T-helper 1 cell treated with Interleukin-12 subunit alpha and Interleukin-12 subunit beta and Interleukin-4 antibody, amounts not matched to agents 30 μg/mL and 1 μg/mL, for 36 hours (primary cell): ENCODE measurements at regions not wholly inside any gene's neighbourhood (a gene's known extent, or its start where the extent isn't known, plus 50 kb on each side); places are given as distances from the start of the nearest gene placed in this dataset.
"Not testable (repeated sequence)": the region's sequence is repeated elsewhere in the genome, so short reads cannot be mapped to it uniquely, and the experiment has no call there.

ENCODE experiments used
- H3K27ac Mint-ChIP-seq: one replicate; pipeline ENCODE4 v1.8.0; 2021; ENCODE audit warnings: mild to moderate bottlenecking, mixed read lengths
- H3K27me3 Mint-ChIP-seq: one replicate; pipeline ENCODE4 v1.8.0; 2021; ENCODE audit warnings: low read depth, mixed read lengths
- H3K36me3 Mint-ChIP-seq: one replicate; pipeline ENCODE4 v1.8.0; 2021; ENCODE audit warnings: low read depth, mixed read lengths
- H3K4me1 Mint-ChIP-seq: one replicate; pipeline ENCODE4 v1.8.0; 2021; ENCODE audit warnings: low read depth, mixed read lengths
- H3K4me3 Mint-ChIP-seq: one replicate; pipeline ENCODE4 v1.8.0; 2021; ENCODE audit warnings: mild to moderate bottlenecking, moderate library complexity, mixed read lengths
- H3K9me3 Mint-ChIP-seq: one replicate; pipeline ENCODE4 v1.8.0; 2021; ENCODE audit warnings: mixed read lengths

- H3K4me3 Mint-ChIP-seq, result no peak overlapping the region
- no peaks in the 10 kb centered on the region for H3K9me3 Mint-ChIP-seq
- H3K4me1 Mint-ChIP-seq, result no peaks in the 10 kb centered on the region
- H3K27ac Mint-ChIP-seq, result no peak overlapping the region
- no peaks in the 10 kb centered on the region for H3K27me3 Mint-ChIP-seq
- H3K36me3 Mint-ChIP-seq, result no peaks in the 10 kb centered on the region
Measured at GRCh38 chr13:112254061-112254818, 121.9 kb upstream of the SPACA7 start.

GRCh38 chr13:112254900-112255299, 121.3 kb upstream of the SPACA7 start:
- H3K4me1 Mint-ChIP-seq, result no peaks in the 10 kb centered on the region
- no peak overlapping the region for H3K4me3 Mint-ChIP-seq
- H3K36me3 Mint-ChIP-seq, result no peaks in the 10 kb centered on the region
- no peaks in the 10 kb centered on the region for H3K9me3 Mint-ChIP-seq
- no peak overlapping the region for H3K27ac Mint-ChIP-seq
- no peaks in the 10 kb centered on the region for H3K27me3 Mint-ChIP-seq

GRCh38 chr13:112255550-112256120, 120.5 kb upstream of the SPACA7 start:
- no peaks in the 10 kb centered on the region for H3K9me3 Mint-ChIP-seq
- H3K4me3 Mint-ChIP-seq, result no peak overlapping the region
- no peaks in the 10 kb centered on the region for H3K4me1 Mint-ChIP-seq
- no peaks in the 10 kb centered on the region for H3K36me3 Mint-ChIP-seq
- H3K27ac Mint-ChIP-seq, result no peak overlapping the region
- H3K27me3 Mint-ChIP-seq, result no peaks in the 10 kb centered on the region

GRCh38 chr13:112256716-112257494, 119.2 kb upstream of the SPACA7 start:
- no peak overlapping the region for H3K4me3 Mint-ChIP-seq
- H3K9me3 Mint-ChIP-seq, result no peaks in the 10 kb centered on the region
- no peaks in the 10 kb centered on the region for H3K4me1 Mint-ChIP-seq
- no peak overlapping the region for H3K27ac Mint-ChIP-seq
- no peaks in the 10 kb centered on the region for H3K27me3 Mint-ChIP-seq
- H3K36me3 Mint-ChIP-seq, result no peaks in the 10 kb centered on the region

- Mint-ChIP-seq H3K9me3 (no peaks in the 10 kb centered on the region), H3K4me3 (no peak overlapping the region), H3K27me3 (no peaks in the 10 kb centered on the region), H3K27ac (no peak overlapping the region), H3K4me1 (no peaks in the 10 kb centered on the region), H3K36me3 (no peaks in the 10 kb centered on the region)
Measured at GRCh38 chr13:112259511-112259910, 116.6 kb upstream of the SPACA7 start.

- no peaks in the 10 kb centered on the region for H3K9me3 Mint-ChIP-seq
- H3K27ac Mint-ChIP-seq, result no peak overlapping the region
- H3K4me1 Mint-ChIP-seq, result no peaks in the 10 kb centered on the region
- H3K36me3 Mint-ChIP-seq, result no peaks in the 10 kb centered on the region
- H3K27me3 Mint-ChIP-seq, result no peaks in the 10 kb centered on the region
- no peak overlapping the region for H3K4me3 Mint-ChIP-seq
Measured at GRCh38 chr13:112260108-112261055, 115.8 kb upstream of the SPACA7 start.

- Mint-ChIP-seq H3K27me3 (peaks cover 4% of the 10 kb centered on the region), H3K9me3 (no peaks in the 10 kb centered on the region), H3K36me3 (no peaks in the 10 kb centered on the region), H3K4me3 (no peak overlapping the region), H3K27ac (no peak overlapping the region), H3K4me1 (no peaks in the 10 kb centered on the region)
Measured at GRCh38 chr13:112261924-112262323, 114.2 kb upstream of the SPACA7 start.

- Mint-ChIP-seq H3K4me3 (no peak overlapping the region), H3K4me1 (no peaks in the 10 kb centered on the region), H3K27me3 (peaks cover 4% of the 10 kb centered on the region), H3K9me3 (no peaks in the 10 kb centered on the region), H3K36me3 (no peaks in the 10 kb centered on the region), H3K27ac (no peak overlapping the region)
Measured at GRCh38 chr13:112263152-112263551, 113.0 kb upstream of the SPACA7 start.

- no peak overlapping the region for H3K27ac Mint-ChIP-seq
- no peak overlapping the region for H3K4me3 Mint-ChIP-seq
- no peaks in the 10 kb centered on the region for H3K36me3 Mint-ChIP-seq
- peaks cover 12% of the 10 kb centered on the region for H3K27me3 Mint-ChIP-seq
- no peaks in the 10 kb centered on the region for H3K4me1 Mint-ChIP-seq
- no peaks in the 10 kb centered on the region for H3K9me3 Mint-ChIP-seq
Measured at GRCh38 chr13:112267660-112268059, 108.5 kb upstream of the SPACA7 start.

GRCh38 chr13:112270951-112271350, 105.2 kb upstream of the SPACA7 start:
- Mint-ChIP-seq H3K27ac (no peak overlapping the region), H3K27me3 (peaks cover 12% of the 10 kb centered on the region), H3K36me3 (no peaks in the 10 kb centered on the region), H3K4me3 (no peak overlapping the region), H3K4me1 (no peaks in the 10 kb centered on the region), H3K9me3 (no peaks in the 10 kb centered on the region)

- H3K36me3 Mint-ChIP-seq, H3K27ac Mint-ChIP-seq, H3K4me1 Mint-ChIP-seq, H3K4me3 Mint-ChIP-seq, H3K27me3 Mint-ChIP-seq, H3K9me3 Mint-ChIP-seq: not testable (repeated sequence)
Measured at GRCh38 chr13:112286733-112287132, 89.4 kb upstream of the SPACA7 start.

- Mint-ChIP-seq H3K27me3 (no peaks in the 10 kb centered on the region), H3K9me3 (no peaks in the 10 kb centered on the region), H3K36me3 (no peaks in the 10 kb centered on the region), H3K4me3 (no peak overlapping the region), H3K4me1 (no peaks in the 10 kb centered on the region), H3K27ac (no peak overlapping the region)
Measured at GRCh38 chr13:112320303-112320702, 55.9 kb upstream of the SPACA7 start.

GRCh38 chr13:112322557-112322956, 53.6 kb upstream of the SPACA7 start:
- H3K27me3 Mint-ChIP-seq, result peaks cover under 1% of the 10 kb centered on the region
- H3K36me3 Mint-ChIP-seq, result no peaks in the 10 kb centered on the region
- no peaks in the 10 kb centered on the region for H3K9me3 Mint-ChIP-seq
- H3K4me3 Mint-ChIP-seq, result no peak overlapping the region
- H3K4me1 Mint-ChIP-seq, result no peaks in the 10 kb centered on the region
- H3K27ac Mint-ChIP-seq, result no peak overlapping the region

- Mint-ChIP-seq H3K9me3 (no peaks in the 10 kb centered on the region), H3K4me3 (no peak overlapping the region), H3K4me1 (no peaks in the 10 kb centered on the region), H3K36me3 (no peaks in the 10 kb centered on the region), H3K27ac (no peak overlapping the region), H3K27me3 (peaks cover 3% of the 10 kb centered on the region)
Measured at GRCh38 chr13:112324116-112324515, 52.0 kb upstream of the SPACA7 start.
